GM18517 (cell line): ENCODE measurements at regions not wholly inside any gene's neighbourhood (a gene's known extent, or its start where the extent isn't known, plus 50 kb on each side); places are given as distances from the start of the nearest gene placed in this dataset.
"Not testable (repeated sequence)": the region's sequence is repeated elsewhere in the genome, so short reads cannot be mapped to it uniquely, and the experiment has no call there.

Experiments
- ATAC-seq: cut with Tn5 transposase; IDR thresholded peaks from one replicate; pipeline ENCODE4 v1.9.1; 2021; ENCODE audit warnings: mild to moderate bottlenecking, moderate library complexity; ENCODE audit not compliant: unreplicated experiment

DNA sequence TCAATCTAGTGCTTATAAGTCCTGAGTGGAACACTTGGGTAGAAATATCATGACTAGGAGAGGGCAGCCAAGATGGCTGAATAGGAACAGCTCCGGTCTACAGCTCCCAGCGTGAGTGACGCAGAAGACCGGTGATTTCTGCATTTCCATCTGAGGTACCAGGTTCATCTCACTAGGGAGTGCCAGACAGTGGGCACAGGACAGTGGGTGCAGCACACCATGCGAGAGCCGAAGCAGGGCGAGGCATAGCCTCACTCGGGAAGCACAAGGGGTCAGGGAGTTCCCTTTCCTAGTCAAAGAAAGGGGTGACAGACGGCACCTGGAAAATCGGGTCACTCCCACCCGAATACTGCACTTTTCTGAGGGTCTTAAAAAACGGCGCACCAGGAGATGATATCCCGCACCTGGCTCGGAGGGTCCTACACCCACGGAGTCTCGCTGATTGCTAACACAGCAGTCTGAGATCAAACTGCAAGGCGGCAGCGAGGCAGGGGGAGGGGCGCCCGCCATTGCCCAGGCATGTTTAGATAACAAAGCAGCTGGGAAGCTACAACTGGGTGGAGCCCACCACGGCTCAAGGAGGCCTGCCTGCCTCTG, 302.8 kb downstream of the TFAP2B start:
- ATAC-seq, result not testable (repeated sequence)

DNA sequence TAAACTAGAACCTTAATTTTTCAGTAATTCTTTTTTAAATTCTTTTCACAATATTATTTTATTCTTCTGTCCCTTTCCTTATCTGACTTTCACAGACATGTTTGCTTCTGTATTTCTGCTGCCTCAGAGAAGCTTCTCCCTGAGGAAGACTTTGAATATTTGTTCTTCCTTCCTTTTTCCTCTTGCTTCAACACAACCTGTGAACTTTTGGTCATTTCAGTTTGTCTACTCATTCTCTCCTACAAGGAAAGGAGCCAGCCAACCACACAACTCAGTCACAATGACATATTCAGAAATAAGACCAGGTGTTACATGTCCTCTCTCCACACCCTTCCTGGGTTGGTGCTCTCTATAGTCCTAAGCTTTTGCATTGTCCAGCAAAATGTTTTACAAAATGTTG, 310.4 kb downstream of the TFAP2B start:
- ATAC-seq, result no peak

DNA sequence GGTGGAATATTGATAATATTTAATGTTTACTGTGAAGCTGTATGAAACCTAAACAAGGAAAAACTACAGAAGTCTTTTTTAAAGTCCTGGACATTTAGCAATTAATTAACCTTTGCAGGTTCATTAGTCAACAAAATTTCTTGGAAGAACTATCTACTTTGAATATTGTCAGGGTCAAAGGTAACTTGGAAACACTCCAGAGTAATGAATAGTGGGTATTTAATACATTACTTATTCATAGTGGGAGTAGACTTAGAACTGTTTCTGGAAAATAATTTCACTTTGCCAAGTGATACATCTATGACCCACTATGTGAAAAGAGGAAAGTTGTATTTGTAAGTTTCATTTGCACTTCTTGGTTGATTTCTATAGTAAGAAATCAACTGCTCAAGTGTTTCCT, 319.1 kb downstream of the TFAP2B start:
- ATAC-seq, result no peak

DNA sequence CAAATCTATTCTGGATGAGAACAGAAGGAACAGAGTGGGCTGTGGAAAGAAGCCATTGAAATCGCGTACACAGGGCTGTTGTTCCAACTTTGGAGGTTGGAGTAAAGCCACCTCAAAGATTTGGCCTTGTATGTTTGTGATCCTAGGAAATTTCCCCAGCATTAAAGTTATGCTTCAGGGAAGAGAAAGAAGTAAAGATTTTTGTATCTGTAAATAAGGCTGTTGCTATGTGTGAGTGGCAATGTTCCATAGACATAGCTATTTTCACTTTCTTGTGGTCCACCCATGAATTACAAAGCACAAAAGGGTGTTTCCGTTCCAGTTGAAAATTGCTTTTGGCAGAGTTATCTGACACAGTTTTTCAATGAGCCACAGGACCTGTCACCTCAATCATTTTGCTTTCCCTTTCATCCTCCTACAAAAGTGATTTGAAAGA, 321.3 kb downstream of the TFAP2B start:
- ATAC-seq, result no peak

GRCh38 chr6:51141080-51141479, 322.4 kb downstream of the TFAP2B start:
- no peak for ATAC-seq

DNA sequence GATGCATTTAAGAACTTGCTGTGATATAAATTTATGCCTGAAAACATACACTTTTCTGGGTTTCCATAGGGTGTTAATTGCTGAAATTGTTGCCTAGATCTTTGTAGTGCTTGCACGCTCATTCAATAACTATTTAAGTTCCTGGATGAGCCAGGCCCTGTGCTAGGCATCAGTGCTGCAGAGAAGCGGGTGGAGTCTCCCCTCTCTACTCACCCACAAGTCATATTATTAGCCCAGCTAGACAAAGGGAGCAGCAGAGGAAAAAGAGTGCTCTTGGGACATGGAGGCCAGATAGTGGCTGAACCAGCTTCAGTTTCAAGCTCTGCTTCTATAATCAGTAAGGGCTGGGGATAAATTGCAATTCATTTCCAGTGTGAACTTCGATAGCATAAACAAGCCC, 329.1 kb downstream of the TFAP2B start:
- ATAC-seq, result no peak

- ATAC-seq, result no peak
These were observed 333.9 kb downstream of the TFAP2B start for GRCh38 chr6:51152594-51152993.

GRCh38 chr6:51153109-51153508, 334.4 kb downstream of the TFAP2B start:
- no peak for ATAC-seq

- ATAC-seq, result not testable (repeated sequence)
These were observed 336.3 kb downstream of the TFAP2B start for GRCh38 chr6:51154925-51155324.

GRCh38 chr6:51159260-51159659, 340.6 kb downstream of the TFAP2B start:
- not testable (repeated sequence) for ATAC-seq

DNA sequence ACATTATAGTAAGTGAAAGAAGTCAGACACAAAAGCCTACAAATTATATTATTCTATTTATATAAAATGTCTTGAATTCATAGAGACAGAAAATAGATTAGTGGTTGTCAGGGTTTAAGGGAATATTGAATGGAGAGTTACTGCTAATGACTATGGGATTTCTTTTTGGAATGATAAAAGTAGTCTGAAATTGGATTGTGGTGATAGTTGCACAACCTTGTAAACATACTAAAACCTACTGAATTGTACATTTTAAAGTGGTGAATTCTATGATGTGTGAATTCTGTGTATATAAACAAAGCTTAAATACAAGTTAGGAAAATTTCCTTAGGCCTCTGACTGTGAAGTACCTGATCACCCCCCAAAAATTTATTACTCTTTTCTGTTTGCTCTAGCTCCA, 343.1 kb downstream of the TFAP2B start:
- no peak for ATAC-seq

GRCh38 chr6:51163843-51164529, 345.3 kb downstream of the TFAP2B start:
- ATAC-seq, result no peak

- no peak for ATAC-seq
These were observed 348.2 kb downstream of the TFAP2B start for GRCh38 chr6:51166914-51167313.

- ATAC-seq, result no peak
These were observed 348.8 kb downstream of the TFAP2B start for GRCh38 chr6:51167468-51167867.

GRCh38 chr6:51182827-51183226, 364.2 kb downstream of the TFAP2B start:
- no peak for ATAC-seq

DNA sequence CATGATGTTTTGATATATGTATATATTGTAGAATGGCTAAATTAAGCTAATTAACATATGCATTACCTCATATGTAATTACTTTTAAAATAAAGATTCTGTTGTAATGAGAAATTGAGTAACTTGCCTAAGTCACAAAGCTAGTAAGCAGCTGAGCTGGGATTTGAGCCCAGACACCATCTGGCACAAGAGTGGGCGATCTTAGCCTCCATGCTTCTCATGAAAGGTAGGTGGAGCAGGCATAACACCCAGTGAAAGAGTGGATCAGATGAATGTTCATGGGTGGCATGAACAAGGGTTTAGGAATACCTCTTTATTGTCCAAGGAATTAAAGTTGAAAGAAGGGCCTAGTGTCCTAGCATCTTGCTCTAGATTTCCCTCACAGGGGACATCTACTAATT, 365.4 kb downstream of the TFAP2B start:
- ATAC-seq, result no peak

- ATAC-seq, result not testable (repeated sequence)
These were observed 374.5 kb downstream of the TFAP2B start for GRCh38 chr6:51193163-51193562.

- no peak for ATAC-seq
These were observed 380.5 kb downstream of the TFAP2B start for GRCh38 chr6:51199105-51199552.

DNA sequence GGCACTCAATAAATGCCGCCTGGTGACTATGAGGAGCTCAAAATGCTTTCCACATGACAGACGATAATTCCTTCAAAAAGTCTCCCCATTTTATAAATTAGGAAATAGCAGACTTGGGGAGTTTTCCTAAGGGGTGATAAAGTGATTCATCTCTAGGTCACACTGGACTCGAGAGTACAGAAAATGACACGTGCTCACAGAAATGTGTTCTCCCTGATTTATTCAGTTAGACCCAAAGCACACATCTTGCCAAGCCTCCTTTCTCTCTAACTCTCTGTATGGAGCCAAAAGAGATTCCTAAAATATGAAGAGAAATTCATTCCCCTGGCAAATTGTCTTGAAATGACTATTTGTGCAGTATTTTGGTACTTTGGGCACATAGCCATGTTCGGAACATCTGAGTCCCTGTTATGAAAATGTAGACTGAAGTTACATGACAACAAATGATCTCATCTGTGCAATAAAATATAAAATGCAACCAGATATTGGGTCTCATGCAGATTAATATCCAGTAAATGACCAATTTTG, 381.1 kb downstream of the TFAP2B start:
- ATAC-seq, result no peak

DNA sequence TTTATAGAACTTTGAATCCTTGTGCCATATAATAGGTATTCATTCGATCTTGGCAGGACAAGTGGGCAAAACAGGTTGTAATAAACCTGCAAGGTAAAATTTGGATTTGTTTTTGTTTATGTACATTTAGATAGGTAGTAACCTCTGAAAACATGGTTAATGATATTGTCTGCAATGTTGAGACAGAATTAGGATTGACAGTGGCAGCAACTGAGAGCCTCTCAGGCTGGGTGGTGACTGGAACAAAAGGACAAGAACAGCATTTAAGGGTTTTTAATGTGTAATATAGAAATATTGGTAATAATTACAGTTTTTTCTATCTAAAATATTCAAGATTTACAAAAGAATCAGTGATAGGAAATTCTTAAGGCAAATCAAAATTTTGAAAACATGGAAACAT, 382.0 kb downstream of the TFAP2B start:
- no peak for ATAC-seq

GRCh38 chr6:51202653-51203052, 384.0 kb downstream of the TFAP2B start:
- ATAC-seq, result not testable (repeated sequence)

GRCh38 chr6:51203504-51203903, 384.8 kb downstream of the TFAP2B start:
- ATAC-seq, result no peak
